ENCODE measurements at regions not wholly inside any gene's neighbourhood (a gene's known extent, or its start where the extent isn't known, plus 50 kb on each side); places are given as distances from the start of the nearest gene placed in this dataset.

- no peak for FAIRE-seq
- no peak overlapping the region for H3K4me3 ChIP-seq
- no peak for TF ChIP-seq CTCF (IDR thresholded peaks at IDR 0.05)
- intact Hi-C loops (cut with DNase I) = no loop called here
- no peak overlapping the region for H3K27ac ChIP-seq
- H3K9me3 ChIP-seq = no peaks in the 10 kb centered on the region
- WGBS, 2 donors = 56 to 66% methylated on average over 2 of the region's 2 CpGs
- H3K27me3 ChIP-seq = no peaks in the 10 kb centered on the region
- no peaks in the 10 kb centered on the region for H3K4me1 ChIP-seq
- no peaks in the 10 kb centered on the region for H3K36me3 ChIP-seq
- no peak for ATAC-seq
- no peak for DNase-seq
Observed at GRCh38 chr9:11506980-11507379, 894.2 kb upstream of the PTPRD start.

GRCh38 chr9:11537566-11537965 lies 924.8 kb upstream of the PTPRD start:
- FAIRE-seq = no peak
- no peak for DNase-seq
- Histone ChIP-seq H3K27ac (no peak overlapping the region), H3K4me3 (no peak overlapping the region), H3K27me3 (no peaks in the 10 kb centered on the region), H3K4me1 (no peaks in the 10 kb centered on the region), H3K9me3 (no peaks in the 10 kb centered on the region), H3K36me3 (no peaks in the 10 kb centered on the region)
- no peak for TF ChIP-seq CTCF (IDR thresholded peaks at IDR 0.05)
- ATAC-seq = no peak
- intact Hi-C loops (cut with DNase I) = no loop called here

GRCh38 chr9:11542781-11543180 lies 930.0 kb upstream of the PTPRD start:
- Histone ChIP-seq H3K4me1 (no peaks in the 10 kb centered on the region), H3K4me3 (no peak overlapping the region), H3K27ac (no peak overlapping the region), H3K36me3 (no peaks in the 10 kb centered on the region), H3K27me3 (no peaks in the 10 kb centered on the region), H3K9me3 (no peaks in the 10 kb centered on the region)
- TF ChIP-seq CTCF (IDR thresholded peaks at IDR 0.05) = no peak
- intact Hi-C loops (cut with DNase I) = no loop called here
- DNase-seq (no peak), ATAC-seq (no peak), FAIRE-seq (no peak)

- FAIRE-seq (no peak), ATAC-seq (no peak), DNase-seq (no peak)
- no peaks in the 10 kb centered on the region for H3K36me3 ChIP-seq
- 37 to 45% methylated on average over 3 of the region's 3 CpGs for WGBS, 2 donors
- no peaks in the 10 kb centered on the region for H3K9me3 ChIP-seq
- intact Hi-C loops (cut with DNase I) = no loop called here
- H3K27me3 ChIP-seq = no peaks in the 10 kb centered on the region
- no peak overlapping the region for H3K27ac ChIP-seq
- no peaks in the 10 kb centered on the region for H3K4me1 ChIP-seq
- no peak overlapping the region for H3K4me3 ChIP-seq
- no peak for TF ChIP-seq CTCF (IDR thresholded peaks at IDR 0.05)
Observed at GRCh38 chr9:11546231-11546630, 933.4 kb upstream of the PTPRD start.

- no peak for ATAC-seq
- intact Hi-C loops (cut with DNase I) = no loop called here
Observed at GRCh38 chr9:11549311-11549794, 936.6 kb upstream of the PTPRD start.

More at GRCh38 chr9:11549311-11549794, 936.6 kb upstream of the PTPRD start:
- Histone ChIP-seq H3K27ac (no peak overlapping the region), H3K36me3 (no peaks in the 10 kb centered on the region), H3K4me3 (no peak overlapping the region), H3K9me3 (no peaks in the 10 kb centered on the region), H3K27me3 (no peaks in the 10 kb centered on the region), H3K4me1 (no peaks in the 10 kb centered on the region)
- no peak for TF ChIP-seq CTCF (IDR thresholded peaks at IDR 0.05)
- 69 to 79% methylated on average over 7 of the region's 7 CpGs for WGBS, 2 donors
- DNase-seq (peak in 1 of 6 donors; percentile 32), FAIRE-seq (no peak)

Data from pancreas (tissue), 10 donors.